Fibroblast of the aortic adventitia (primary cell): ENCODE measurements at regions not wholly inside any gene's neighbourhood (a gene's known extent, or its start where the extent isn't known, plus 50 kb on each side); places are given as distances from the start of the nearest gene placed in this dataset.

Experiments used
- DNase-seq: peaks from one replicate; pipeline ENCODE4 v3.0.0-alpha.2; 2010; ENCODE audit warnings: low read depth
- H3K4me3 ChIP-seq: 2 replicates; pipeline ENCODE4 v1.5.1; 2011; ENCODE audit warnings: low read depth, mild to moderate bottlenecking, control low read depth, low read length, moderate library complexity
- TF ChIP-seq, protein P1 (sequence below): IDR thresholded peaks from 2 replicates; pipeline ENCODE4 v1.5.1; 2011; ENCODE audit warnings: mild to moderate bottlenecking, low read length, control low read depth, inconsistent platforms; ENCODE audit not compliant: insufficient read depth

DNA sequence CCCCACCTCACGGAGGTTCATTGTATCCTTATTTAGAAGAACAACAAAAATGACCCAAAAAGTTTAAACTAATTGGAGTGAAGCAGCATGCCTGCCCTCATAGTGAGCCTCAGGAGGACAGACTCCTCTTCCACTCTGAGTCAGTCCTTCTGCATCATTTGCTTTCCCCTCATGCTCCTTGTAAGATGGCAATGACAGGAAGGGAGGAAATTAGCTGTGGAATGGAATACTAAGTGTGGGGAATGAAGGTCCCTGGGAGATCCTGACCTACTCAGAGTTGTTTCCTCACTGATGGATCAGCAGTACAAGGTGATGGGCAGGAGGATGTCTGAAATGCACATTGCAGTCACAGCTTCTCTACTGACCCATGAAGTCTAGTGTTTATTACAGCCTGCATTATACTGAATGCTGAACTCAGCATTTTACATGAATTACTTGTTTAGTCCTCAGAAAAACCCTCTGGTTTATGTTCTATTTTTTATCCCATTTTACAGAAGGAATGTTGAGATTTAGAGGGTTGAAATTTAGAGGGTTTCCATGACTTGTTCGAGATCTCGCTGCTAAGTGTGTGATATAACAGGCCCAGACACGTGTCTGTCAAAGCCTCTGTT is 212.0 kb upstream of the PCSK2 start:
- TF ChIP-seq, protein P1, sequence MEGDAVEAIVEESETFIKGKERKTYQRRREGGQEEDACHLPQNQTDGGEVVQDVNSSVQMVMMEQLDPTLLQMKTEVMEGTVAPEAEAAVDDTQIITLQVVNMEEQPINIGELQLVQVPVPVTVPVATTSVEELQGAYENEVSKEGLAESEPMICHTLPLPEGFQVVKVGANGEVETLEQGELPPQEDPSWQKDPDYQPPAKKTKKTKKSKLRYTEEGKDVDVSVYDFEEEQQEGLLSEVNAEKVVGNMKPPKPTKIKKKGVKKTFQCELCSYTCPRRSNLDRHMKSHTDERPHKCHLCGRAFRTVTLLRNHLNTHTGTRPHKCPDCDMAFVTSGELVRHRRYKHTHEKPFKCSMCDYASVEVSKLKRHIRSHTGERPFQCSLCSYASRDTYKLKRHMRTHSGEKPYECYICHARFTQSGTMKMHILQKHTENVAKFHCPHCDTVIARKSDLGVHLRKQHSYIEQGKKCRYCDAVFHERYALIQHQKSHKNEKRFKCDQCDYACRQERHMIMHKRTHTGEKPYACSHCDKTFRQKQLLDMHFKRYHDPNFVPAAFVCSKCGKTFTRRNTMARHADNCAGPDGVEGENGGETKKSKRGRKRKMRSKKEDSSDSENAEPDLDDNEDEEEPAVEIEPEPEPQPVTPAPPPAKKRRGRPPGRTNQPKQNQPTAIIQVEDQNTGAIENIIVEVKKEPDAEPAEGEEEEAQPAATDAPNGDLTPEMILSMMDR: no peak
- H3K4me3 ChIP-seq: no peak overlapping the region
- DNase-seq: no peak

GRCh38 chr20:17017232-17017631 is 209.6 kb upstream of the PCSK2 start:
- TF ChIP-seq, protein P1: no peak
- H3K4me3 ChIP-seq: no peak overlapping the region
- no peak for DNase-seq

- TF ChIP-seq, protein P1: no peak
- DNase-seq: no peak
- no peak overlapping the region for H3K4me3 ChIP-seq
Measured at GRCh38 chr20:17021481-17021880, 205.4 kb upstream of the PCSK2 start.

GRCh38 chr20:17023036-17023435 is 203.8 kb upstream of the PCSK2 start:
- no peak for DNase-seq
- TF ChIP-seq, protein P1: no peak
- H3K4me3 ChIP-seq: no peak overlapping the region

GRCh38 chr20:17023806-17024205 is 203.0 kb upstream of the PCSK2 start:
- no peak for DNase-seq
- TF ChIP-seq, protein P1: no peak
- H3K4me3 ChIP-seq: no peak overlapping the region

- no peak overlapping the region for H3K4me3 ChIP-seq
- TF ChIP-seq, protein P1: no peak
- DNase-seq: no peak
Measured at GRCh38 chr20:17024513-17025119, 202.2 kb upstream of the PCSK2 start.

GRCh38 chr20:17026346-17026745 is 200.5 kb upstream of the PCSK2 start:
- no peak for DNase-seq
- H3K4me3 ChIP-seq: no peak overlapping the region
- TF ChIP-seq, protein P1: no peak
